Liver (tissue), 8 donors: ENCODE measurements at regions not wholly inside any gene's neighbourhood (a gene's known extent, or its start where the extent isn't known, plus 50 kb on each side); places are given as distances from the start of the nearest gene placed in this dataset.

Experiments
- DNase-seq: peaks from one replicate; pipeline ENCODE4 v3.0.0-alpha.2; 2017; ENCODE audit warnings: low spot score
- H3K27ac ChIP-seq, 2 donors: one replicate each; pipeline ENCODE4 v1.7.0; 2013; ENCODE audit warnings: inconsistent platforms in 2 of 2, low read length in 2 of 2, control low read depth in 1 of 2, low read depth in 1 of 2, mild to moderate bottlenecking in 1 of 2
- H3K27me3 ChIP-seq, 4 donors: one replicate each; pipeline versions ENCODE4 v1.6.1 to v1.7.0; 2013; ENCODE audit warnings: low read length in 3 of 4, inconsistent platforms in 1 of 4, mild to moderate bottlenecking in 1 of 4, moderate library complexity in 1 of 4; ENCODE audit not compliant: control insufficient read depth in 4 of 4, insufficient read depth in 4 of 4
- H3K36me3 ChIP-seq, 4 donors: one replicate each; pipeline versions ENCODE4 v1.6.1 to v1.7.0; 2013; ENCODE audit warnings: low read length in 3 of 4, mild to moderate bottlenecking in 3 of 4, low read depth in 1 of 4, moderate library complexity in 1 of 4; ENCODE audit not compliant: control insufficient read depth in 4 of 4, insufficient read depth in 3 of 4
- H3K4me1 ChIP-seq, 4 donors: one replicate each; pipeline versions ENCODE4 v1.6.1 to v1.7.0; 2013; ENCODE audit warnings: low read length in 3 of 4, mild to moderate bottlenecking in 3 of 4, moderate library complexity in 1 of 4; ENCODE audit not compliant: control insufficient read depth in 4 of 4, insufficient read depth in 4 of 4
- H3K4me3 ChIP-seq, 3 donors: one replicate each; pipeline versions ENCODE4 v1.6.1 to v1.7.0; 2013; ENCODE audit warnings: low read length in 3 of 3, control low read depth in 1 of 3, low read depth in 1 of 3, mild to moderate bottlenecking in 1 of 3
- H3K9ac ChIP-seq, 2 donors: one replicate each; pipeline ENCODE4 v1.7.0; 2013; ENCODE audit warnings: low read length in 2 of 2, mild to moderate bottlenecking in 2 of 2, moderate library complexity in 2 of 2, control low read depth in 1 of 2, low read depth in 1 of 2
- H3K9me3 ChIP-seq, 4 donors: one replicate each; pipeline versions ENCODE4 v1.6.1 to v1.7.0; 2013; ENCODE audit warnings: low read length in 3 of 4; ENCODE audit not compliant: control insufficient read depth in 4 of 4
- ATF3 ChIP-seq: IDR thresholded peaks from 2 replicates; pipeline ENCODE4 v1.6.1; 2016; ENCODE audit warnings: antibody characterized with exemption
- CTCF ChIP-seq: fragments of 150-350 bp; IDR thresholded peaks from 2 replicates; pipeline ENCODE4 v1.5.1; 2017; ENCODE audit warnings: improper control_type of control experiment, low read depth, low read length; ENCODE audit not compliant: missing input control
- EGR1 ChIP-seq, 2 donors: IDR thresholded peaks; 2 replicates each; pipeline ENCODE4 v1.6.1; 2016 to 2018; ENCODE audit warnings: antibody characterized with exemption in 2 of 2, low read depth in 2 of 2
- FOXA1 ChIP-seq: IDR thresholded peaks from 2 replicates; pipeline ENCODE4 v1.6.1; 2016; ENCODE audit warnings: antibody characterized with exemption
- GABPA ChIP-seq, 2 donors: IDR thresholded peaks in 1 of 2; conservative IDR thresholded peaks in 1 of 2; 2 replicates each; pipeline ENCODE4 v1.6.1; 2016; ENCODE audit warnings: antibody characterized with exemption in 2 of 2, mild to moderate bottlenecking in 1 of 2, moderate library complexity in 1 of 2
- HNF4A ChIP-seq, 2 donors: conservative IDR thresholded peaks; 2 replicates each; pipeline ENCODE4 v1.6.1; 2016; ENCODE audit warnings: antibody characterized with exemption in 2 of 2, mild to moderate bottlenecking in 2 of 2
- HNF4G ChIP-seq: IDR thresholded peaks from 2 replicates; pipeline ENCODE4 v1.6.1; 2016; ENCODE audit warnings: antibody characterized with exemption
- JUND ChIP-seq, 2 donors: IDR thresholded peaks; 2 replicates each; pipeline ENCODE4 v1.6.1; 2016; ENCODE audit warnings: antibody characterized with exemption in 2 of 2
- MAX ChIP-seq: IDR thresholded peaks from 2 replicates; pipeline ENCODE4 v1.6.1; 2016; ENCODE audit warnings: antibody characterized with exemption
- NR2F2 ChIP-seq: IDR thresholded peaks from 2 replicates; pipeline ENCODE4 v1.6.1; 2016; ENCODE audit warnings: antibody characterized with exemption
- RAD21 ChIP-seq, 2 donors: IDR thresholded peaks; 2 replicates each; pipeline ENCODE4 v1.6.1; 2016; ENCODE audit warnings: antibody characterized with exemption in 2 of 2, mild to moderate bottlenecking in 2 of 2
- REST ChIP-seq: IDR thresholded peaks from 2 replicates; pipeline ENCODE4 v1.6.1; 2016; ENCODE audit warnings: antibody characterized with exemption, mild to moderate bottlenecking
- RXRA ChIP-seq, 2 donors: IDR thresholded peaks; 2 replicates each; pipeline ENCODE4 v1.6.1; 2017 to 2018; ENCODE audit warnings: antibody characterized with exemption in 2 of 2, mild to moderate bottlenecking in 1 of 2
- SP1 ChIP-seq: IDR thresholded peaks from 2 replicates; pipeline ENCODE4 v1.6.1; 2018; ENCODE audit warnings: antibody characterized with exemption, mild to moderate bottlenecking
- TAF1 ChIP-seq: conservative IDR thresholded peaks from 2 replicates; pipeline ENCODE4 v1.6.1; 2016; ENCODE audit warnings: antibody characterized with exemption, mild to moderate bottlenecking
- YY1 ChIP-seq: IDR thresholded peaks from 2 replicates; pipeline ENCODE4 v1.6.1; 2016; ENCODE audit warnings: antibody characterized with exemption, mild to moderate bottlenecking
- WGBS: extraction: QIAGEN DNeasy Blood & Tissue Kit; methylation state at CpG from one replicate; pipeline ENCODE4 v1.1.7; 2013; 5-methylcytosine and 5-hydroxymethylcytosine counted together
- donor health status: healthy.
- donor health status: healthy.
- donor health status: healthy.
- donor health status: healthy.
- donor health status: healthy.

- Histone ChIP-seq H3K9ac (no peak overlapping the region), H3K9me3 (no peaks in the 10 kb centered on the region), H3K36me3 (no peaks in the 10 kb centered on the region), H3K27ac (no peak overlapping the region), H3K27me3 (no peaks in the 10 kb centered on the region), H3K4me1 (no peaks in the 10 kb centered on the region), H3K4me3 (no peak overlapping the region)
- TF ChIP-seq REST, result no peak
- TF ChIP-seq FOXA1, result no peak
- TF ChIP-seq ATF3, result no peak
- no peak for TF ChIP-seq CTCF
- no peak for TF ChIP-seq GABPA (IDR thresholded peaks at IDR 0.05 in 1 of 2, conservative IDR thresholded peaks at IDR 0.05 in 1 of 2)
- TF ChIP-seq MAX, result no peak
- no peak for TF ChIP-seq JUND (IDR thresholded peaks at IDR 0.05)
- no peak for TF ChIP-seq HNF4G
- no peak for TF ChIP-seq HNF4A (conservative IDR thresholded peaks at IDR 0.05)
- TF ChIP-seq TAF1, result no peak
- no peak for TF ChIP-seq EGR1 (IDR thresholded peaks at IDR 0.05; ENCODE audit: low read depth in 2 of 2)
- no peak for TF ChIP-seq RAD21 (IDR thresholded peaks at IDR 0.05)
- TF ChIP-seq SP1, result no peak
- TF ChIP-seq NR2F2, result no peak
- no peak for TF ChIP-seq RXRA (IDR thresholded peaks at IDR 0.05)
- TF ChIP-seq YY1, result no peak
- WGBS, result 62% methylated on average over 26 of the region's 26 CpGs
- no peak for DNase-seq
These were observed 82.2 kb downstream of the RIPK4 start for GRCh38 chr21:41684381-41685245.

GRCh38 chr21:41683815-41684214, 83.0 kb downstream of the RIPK4 start:
- Histone ChIP-seq H3K4me1 (peaks cover 0 to 6% (median 2%) of the 10 kb centered on the region in 4 donors), H3K9me3 (no peaks in the 10 kb centered on the region), H3K27ac (no peak overlapping the region), H3K9ac (no peak overlapping the region), H3K4me3 (no peak overlapping the region), H3K27me3 (no peaks in the 10 kb centered on the region), H3K36me3 (no peaks in the 10 kb centered on the region)
- DNase-seq, result no peak
- no peak for TF ChIP-seq RXRA (IDR thresholded peaks at IDR 0.05)
- TF ChIP-seq ATF3, result no peak
- WGBS, result 73% methylated on average over 10 of the region's 10 CpGs
